Stimulated activated CD4-positive, alpha-beta T cell treated with anti-CD3 and anti-CD28 coated beads, TNF-alpha, amount 100 ng/mL, for 4 hours (primary cell): ENCODE measurements at regions not wholly inside any gene's neighbourhood (a gene's known extent, or its start where the extent isn't known, plus 50 kb on each side); places are given as distances from the start of the nearest gene placed in this dataset.

Experiments
- DNase-seq, 3 experiments: peaks; one replicate each; pipeline ENCODE4 v3.0.0-alpha.2; 2020; ENCODE audit warnings: low read depth in 3 of 3

DNA sequence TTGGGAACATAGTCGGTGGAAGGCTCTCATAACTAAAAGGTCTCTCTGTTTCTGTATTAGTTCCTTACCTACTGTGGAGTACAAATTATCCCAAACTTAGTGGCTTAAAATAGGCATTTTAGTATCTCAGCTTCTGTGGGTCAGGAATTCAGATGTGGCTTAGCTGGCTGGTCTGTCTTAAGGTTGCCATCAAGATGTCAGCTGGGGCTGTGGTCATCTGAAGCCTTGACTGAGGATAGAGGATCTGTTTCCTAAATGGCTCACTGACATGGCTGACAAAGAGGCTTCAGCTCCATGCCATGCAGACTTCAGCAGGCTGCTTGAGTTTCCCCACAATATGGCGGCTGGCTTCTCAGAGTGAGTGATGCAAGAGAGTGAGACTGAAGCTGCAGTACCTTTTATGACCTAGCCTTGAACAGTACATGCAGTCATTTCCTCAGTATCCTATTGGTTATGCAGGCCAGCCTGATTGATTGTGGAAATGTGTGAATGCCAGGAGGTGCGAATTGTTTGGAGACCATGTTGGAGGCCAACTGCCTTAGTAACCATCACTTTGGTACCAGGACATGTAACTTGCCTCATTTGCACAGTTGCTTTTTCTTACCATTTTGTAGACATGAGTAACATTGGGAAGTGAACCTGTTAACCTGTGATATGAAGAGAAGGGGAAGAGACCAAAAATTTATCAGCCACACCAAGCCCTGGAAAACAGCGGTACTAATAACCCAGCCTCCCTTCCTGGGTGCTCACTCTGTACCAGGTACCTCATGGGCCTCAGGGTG is 152.8 kb upstream of the IER5L start:
- DNase-seq, result no peak

GRCh38 chr9:129328355-129329042 is 150.4 kb upstream of the IER5L start:
- DNase-seq, result no peak

- DNase-seq, result no peak
Observed at GRCh38 chr9:129327552-129328328, 149.7 kb upstream of the IER5L start.

DNA sequence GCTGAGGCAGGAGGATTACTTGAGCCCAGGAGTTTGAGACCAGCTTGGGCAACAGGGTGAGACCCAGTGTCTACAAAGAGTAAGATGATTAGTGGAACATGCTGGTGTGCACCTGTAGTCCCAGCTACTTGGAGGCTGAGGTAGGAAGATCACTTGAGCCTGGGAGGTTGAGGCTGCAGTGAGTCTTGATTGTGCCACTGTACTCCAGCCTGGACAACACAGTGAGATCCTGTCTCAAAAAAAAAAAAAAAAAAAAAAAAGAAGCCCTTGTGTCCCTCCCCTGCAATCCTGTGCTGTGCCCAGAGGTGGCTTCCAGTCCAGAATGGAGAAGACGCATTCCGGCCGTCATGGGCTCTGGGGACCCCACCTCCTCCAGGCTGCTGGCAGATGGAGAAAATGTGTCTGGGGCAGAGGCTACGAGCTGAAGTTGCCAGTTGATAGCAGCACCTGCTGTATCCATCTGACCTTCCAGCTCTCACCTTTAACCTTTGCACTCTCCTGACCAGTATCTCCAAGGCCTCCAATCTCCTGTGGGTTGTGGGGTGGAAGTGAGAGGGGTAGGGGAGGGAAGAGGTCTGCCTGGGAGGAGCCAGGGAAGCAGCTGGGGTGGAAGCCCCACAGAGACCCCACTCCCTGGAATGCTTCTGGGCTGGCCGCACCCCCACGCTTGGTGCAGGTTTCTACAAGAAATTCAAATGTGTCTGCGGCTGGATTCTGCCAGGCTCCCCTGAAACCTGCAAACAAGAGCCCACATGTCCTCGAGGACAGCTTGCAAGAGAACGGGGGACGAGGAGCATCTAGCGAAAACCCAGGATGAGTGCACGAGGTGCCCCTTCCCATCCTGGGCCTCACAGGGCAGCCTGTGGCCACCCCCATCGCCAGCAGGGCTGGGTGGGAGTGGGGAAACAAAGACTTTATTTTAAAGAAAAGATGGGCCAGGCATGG is 148.3 kb upstream of the IER5L start:
- no peak for DNase-seq

DNA sequence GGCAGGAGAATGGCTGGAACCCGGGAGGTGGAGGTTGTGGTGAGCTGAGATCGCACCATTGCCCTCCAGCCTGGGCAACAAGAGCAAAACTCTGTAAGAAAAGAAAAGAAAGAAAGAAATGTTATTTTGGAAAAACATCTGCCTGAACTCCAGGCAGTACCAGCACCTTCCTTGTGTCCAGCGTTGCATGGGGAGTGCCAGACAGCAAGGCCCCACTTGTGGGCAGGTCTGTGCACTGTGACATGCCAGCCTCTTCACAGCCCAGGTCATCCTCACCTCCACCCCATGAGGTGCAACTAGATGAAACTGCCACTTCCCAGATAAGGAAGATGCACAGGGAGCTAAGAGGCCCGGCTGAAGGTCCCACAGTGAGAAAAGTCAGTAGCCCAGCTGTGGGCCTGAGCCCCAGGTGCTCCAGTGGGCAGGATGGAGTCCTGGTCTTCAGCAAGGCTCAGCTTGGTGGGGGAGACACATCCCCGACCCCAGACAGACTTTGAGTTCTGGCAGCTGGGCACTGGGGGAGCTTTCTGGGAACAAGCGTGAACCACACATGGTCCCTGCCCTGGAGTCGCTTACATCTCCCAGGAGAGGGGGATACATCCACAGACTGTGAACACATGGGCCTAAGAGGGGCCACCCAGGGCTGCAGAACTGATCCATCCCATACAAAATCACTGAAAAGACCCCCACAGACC is 146.9 kb upstream of the IER5L start:
- DNase-seq, result no peak

GRCh38 chr9:129323999-129324553 is 146.0 kb upstream of the IER5L start:
- no peak for DNase-seq

GRCh38 chr9:129323376-129323998 is 145.4 kb upstream of the IER5L start:
- DNase-seq, result no peak

DNA sequence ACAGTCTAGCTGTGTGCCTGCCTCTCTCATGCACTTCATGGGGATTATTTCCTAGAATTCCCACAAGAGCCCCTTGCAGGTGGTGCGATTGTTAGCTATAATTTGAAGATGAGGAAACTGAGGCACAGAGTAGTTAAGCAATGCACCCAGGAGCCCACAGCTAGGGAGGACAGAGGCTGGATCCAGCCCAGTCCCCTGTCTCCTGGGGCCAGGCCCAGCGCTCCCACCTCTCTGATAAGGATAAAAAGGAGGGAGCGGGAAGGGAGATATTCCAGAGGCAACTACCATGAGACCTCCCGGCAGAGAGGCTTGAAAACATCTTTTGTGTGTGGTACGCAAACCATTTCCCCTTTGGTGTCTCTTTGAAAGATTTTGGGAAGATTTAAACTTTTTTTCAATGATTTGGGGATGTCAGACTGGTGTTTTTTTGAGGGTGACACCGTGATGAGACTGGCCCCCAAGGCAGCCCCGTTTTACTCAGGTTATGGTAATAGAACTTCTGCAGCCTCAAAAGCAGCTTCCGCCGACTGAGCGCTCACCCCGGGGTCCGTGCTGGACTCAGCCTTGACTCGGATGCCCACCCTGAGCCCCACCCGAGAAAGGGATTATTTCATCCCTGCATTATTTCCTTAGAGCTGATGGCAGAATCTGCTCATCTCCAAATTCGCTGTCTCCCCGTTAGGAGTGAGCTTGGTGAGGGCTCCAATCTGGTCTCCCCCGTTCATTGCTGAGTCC is 144.7 kb upstream of the IER5L start:
- DNase-seq, result no peak

- DNase-seq, result no peak
Observed at GRCh38 chr9:129322022-129322621, 144.1 kb upstream of the IER5L start.

DNA sequence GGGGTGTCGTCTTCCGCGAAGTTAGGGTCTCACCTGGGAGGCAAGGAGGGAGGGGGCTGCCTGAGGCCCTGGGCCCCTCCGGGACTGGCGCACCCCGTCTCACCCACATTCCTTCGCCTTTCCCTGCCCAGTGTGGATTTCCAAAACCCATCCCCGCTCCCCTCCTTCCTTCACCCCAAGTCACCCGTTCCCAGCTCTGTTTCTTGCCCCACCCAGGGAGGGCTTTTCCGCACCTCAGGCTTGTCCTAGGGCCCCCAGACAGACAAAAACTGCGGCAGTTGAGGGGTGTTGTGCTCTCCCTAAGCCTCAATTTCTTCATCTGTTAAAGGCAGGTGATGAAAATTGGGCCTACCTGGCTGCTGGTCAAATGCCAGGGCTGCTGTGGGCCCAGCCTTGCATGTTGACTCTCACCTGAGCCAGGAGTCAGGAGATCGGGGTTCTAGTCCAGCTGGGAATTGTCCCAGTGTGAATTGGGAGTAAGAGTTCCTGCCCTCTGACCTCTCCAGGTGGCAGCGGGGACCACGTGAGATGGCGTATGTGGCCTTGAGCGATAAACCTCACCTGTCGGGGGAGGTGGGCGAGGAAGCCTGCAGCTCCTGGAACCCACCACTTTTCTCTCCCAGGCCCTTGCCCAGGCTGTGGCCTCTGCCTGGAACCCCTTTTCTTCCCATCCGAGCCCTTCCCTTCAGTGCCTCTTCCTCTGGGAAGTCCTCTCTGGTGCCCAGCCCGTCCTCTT is 143.4 kb upstream of the IER5L start:
- no peak for DNase-seq

GRCh38 chr9:129320575-129321285 is 142.7 kb upstream of the IER5L start:
- no peak for DNase-seq

DNA sequence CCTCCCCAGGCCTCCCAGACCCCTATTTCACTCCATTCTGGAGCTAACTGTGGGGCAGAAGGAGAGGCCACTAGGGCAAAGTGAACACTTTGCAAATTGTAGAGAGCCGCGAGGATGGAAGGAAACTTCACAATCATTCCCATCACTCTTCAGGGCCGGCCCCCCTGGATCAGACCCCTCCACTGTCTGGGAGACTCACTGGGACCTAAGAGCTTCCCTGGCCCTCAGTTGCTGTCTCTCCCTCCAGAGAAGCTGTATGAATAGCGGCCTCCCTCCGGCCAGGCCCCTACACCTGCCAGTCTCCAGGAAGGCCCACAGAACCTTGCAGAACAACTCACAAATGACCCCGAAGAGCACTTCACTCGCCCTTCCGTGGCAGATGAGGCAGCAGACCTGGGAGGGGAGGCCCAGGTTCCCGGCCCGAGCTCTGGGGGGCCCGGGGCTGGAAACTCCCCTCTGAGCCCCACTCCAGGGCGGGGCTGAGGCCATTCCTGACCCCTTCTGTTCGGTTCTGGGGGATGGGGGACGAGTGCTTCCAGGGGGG is 141.9 kb upstream of the IER5L start:
- DNase-seq, result no peak

- no peak for DNase-seq
Observed at GRCh38 chr9:129319076-129319937, 141.2 kb upstream of the IER5L start.

DNA sequence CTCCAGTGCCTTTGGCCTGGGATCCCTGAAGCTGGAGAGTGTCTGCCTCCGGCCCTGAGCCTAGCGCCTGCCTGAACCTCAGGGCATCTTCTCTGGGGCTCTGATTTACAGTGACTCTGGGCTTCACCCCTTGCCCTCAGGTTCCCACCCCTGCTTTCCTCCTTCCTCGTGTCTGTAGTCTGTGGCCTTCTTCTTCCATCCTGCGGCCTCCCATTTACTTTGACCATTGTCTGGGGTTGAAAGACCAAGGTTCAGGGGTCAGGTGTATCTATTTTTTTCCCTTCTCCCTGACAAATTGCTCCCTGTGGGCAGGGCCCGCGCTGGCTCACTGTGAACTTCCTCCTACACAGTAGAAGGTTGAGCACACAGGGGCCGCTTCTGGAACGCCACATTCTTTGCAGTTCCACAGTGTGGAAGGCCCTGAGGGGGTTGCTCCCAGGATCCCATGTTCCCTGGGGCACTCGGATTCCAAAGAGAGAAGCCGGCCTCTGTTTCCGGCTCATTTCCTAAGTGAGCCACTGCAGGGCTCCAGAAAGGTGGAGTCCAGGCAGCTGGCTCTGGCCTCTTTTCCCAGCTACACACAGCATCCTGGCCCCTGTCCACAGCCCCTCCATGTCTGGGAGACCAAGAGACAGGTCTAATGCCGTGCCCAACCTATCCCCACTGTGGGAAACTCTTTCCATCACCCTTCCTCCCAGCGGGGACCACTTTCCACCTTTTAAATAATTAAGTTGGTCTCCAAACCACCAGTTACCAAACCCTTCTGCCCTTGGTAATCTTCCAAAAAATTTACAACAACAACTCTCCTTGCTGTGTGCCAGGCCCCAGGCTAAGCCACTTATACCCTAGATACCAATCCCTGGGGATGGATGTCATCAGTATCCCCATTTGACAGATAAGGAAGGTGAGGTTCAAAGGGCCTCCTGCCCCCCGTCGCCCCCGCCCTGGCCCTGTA is 140.3 kb upstream of the IER5L start:
- DNase-seq, result no peak
